Stimulated activated CD4-positive, alpha-beta T cell treated with anti-CD3 and anti-CD28 coated beads, Interleukin-1b, Interleukin-23, amount 100 ng/mL, for 4 hours (primary cell): ENCODE measurements at regions not wholly inside any gene's neighbourhood (a gene's known extent, or its start where the extent isn't known, plus 50 kb on each side); places are given as distances from the start of the nearest gene placed in this dataset.

Experiments
- DNase-seq, 2 donors: peaks; one replicate each; pipeline ENCODE4 v3.0.0-alpha.2; 2020; ENCODE audit warnings: low read depth in 2 of 2

DNA sequence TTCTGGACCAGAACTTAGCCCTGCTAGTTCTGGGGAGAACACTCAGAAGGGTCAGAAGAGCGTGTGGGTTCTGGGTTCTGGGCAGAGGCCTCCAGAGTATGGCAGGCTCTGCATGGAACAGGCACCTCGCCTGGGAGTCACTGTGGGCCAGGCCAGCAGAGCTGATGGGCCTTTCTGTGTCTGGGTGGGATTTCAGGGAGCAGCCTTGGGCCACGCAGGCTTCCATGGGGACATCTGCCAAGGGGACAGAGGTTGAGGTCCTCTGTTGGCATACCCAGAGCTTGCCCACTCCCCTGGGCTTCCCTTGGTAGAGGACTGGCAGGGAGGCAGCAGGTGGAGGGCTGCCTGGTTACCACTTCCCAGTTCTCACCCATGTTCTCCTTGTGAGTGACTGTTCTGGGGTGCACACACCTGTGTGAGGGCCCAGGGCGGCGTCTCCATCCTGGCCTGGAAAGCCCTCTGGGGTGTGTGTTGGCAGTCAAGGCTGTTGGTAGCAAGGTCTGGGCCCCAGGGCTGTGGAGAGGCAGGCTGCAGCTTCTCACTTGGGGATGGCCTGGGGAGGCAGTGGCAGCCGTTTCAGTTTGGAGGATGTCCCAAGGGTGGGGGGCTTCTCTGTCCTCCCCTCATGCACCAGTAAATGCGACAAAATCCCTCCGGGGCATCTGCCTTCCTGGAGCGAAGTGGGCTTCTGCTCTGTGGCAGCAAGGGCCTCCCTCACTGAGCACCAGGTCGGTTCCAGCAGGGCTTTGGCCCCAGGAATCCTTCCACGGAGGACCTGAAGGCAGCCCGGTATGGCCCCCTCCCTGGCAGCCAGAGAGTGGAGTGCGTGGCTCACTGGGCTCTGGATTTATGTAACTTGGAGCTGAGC lies 74.6 kb upstream of the HDAC4 start:
- no peak for DNase-seq

DNA sequence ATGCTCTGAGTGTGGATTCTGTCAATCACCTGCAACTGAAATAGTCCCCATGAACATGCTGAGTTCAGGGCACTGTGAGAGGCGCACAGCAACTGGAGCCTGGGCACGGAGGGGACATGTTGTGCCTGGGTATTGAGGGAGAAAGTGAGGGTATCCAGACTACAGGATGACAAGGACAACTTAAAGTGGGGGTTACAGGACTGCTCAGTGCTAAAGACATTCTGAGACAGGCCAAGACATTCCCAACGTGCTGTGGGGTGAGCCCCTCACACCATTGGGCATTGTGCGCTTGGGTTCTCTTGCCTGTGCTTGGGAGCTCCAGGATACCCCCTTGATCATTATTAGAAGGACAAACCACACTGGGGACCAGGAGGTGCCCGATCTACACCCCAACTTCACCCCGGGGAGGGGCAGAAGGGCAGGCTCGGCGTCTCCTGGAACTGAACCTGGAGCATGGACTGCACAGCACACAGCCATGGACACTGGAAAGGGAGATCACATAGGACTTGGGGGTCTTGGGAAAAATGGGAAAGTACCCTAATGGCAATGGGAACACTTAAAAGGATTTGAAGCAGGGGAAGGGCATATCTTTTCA lies 72.5 kb upstream of the HDAC4 start:
- no peak for DNase-seq

DNA sequence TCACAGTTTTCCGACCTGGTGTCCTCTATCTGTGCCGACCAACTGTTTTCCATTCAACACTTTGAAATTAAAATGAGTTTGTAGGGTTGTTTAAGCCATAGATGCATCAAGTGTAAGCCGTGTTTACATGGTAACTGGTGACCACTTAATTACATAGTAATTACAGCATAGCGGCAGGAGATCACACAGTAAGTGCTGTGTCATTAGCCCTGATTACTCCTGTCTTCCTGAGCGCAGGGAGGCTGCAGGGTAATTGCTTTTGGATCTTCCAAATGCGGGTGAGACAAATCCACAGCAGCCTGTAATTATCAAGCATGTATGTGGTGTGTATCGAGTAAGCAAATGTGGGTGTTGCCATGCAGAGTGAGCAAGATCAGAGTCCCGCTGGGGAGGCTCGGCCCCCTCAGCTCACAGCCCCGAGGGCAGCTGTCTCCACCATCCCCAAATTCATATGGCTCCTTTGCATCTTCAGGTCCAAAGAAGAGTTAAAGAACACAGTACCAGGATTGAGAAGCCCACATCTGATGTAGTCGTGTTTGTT lies 71.5 kb upstream of the HDAC4 start:
- no peak for DNase-seq

DNA sequence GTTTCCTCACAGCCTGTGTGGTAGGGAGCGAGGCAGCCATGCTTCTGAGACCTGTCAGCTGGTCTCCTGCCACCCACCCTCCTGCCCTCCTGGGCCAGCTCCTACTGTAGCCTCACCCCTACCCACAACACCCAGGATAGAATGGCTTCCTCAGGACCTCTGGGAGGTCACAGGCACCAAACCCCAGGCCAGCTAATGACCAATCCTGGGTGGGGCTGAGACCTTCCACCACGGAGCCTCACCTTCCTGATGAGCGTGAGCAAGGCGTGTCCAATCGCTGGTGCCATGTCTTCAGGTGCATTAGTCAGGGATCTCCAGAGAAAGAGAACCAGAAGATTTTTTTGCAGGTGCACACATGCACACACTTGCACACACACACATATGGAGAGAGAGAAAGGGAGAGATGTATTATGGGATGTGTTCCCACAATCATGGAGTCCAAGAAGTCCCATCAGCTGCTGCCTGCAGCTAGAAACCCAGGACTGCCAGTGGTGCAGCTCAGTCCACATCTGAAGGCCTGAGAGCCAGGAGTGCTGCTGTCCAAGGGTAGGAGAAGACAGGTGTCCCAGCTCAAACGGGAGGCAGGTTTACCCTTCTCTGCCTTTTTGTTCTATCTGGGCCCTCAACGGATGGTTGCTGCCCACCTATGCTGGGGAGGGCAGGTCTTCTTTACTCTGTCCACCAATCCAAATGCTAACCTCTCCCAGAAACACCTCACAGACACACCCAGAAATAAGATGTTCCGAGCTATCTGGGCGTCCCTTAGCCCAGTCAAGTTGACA lies 70.4 kb upstream of the HDAC4 start:
- no peak for DNase-seq

DNA sequence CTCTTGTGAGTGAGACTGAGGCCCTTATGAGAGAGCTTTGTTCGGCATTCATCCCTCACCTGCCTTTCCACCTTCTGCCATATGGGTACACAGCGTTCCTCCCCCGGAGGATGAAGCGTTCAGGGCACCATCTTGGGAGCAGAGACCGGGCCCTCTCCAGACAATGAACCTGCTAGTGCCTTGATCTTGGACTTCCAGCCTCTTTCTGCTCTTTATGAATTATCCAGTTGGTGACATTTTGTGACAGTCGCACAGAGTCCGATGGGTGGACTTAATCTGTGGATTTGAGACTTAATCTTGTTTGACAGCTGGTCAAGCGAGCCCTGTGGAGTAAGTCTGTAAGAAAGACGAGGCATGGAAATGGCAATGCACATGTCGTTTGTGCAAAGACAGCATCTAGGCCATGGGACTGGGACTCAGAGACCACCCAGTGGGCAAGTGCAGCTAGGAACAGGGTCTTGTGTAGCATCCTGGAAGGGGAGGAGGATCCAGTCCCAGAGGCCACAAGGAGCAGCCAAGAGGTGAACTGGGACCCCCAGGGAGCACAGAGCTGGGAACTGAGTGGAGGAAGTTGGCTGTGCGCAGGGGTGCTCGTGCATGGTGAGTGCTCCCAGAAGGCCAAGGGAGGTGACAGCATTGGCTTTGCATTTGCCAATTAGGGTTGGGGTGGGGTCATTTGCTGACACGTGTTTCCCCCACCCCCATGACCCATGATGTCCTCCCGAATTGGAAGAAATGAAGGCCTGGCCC lies 69.5 kb upstream of the HDAC4 start:
- no peak for DNase-seq

DNA sequence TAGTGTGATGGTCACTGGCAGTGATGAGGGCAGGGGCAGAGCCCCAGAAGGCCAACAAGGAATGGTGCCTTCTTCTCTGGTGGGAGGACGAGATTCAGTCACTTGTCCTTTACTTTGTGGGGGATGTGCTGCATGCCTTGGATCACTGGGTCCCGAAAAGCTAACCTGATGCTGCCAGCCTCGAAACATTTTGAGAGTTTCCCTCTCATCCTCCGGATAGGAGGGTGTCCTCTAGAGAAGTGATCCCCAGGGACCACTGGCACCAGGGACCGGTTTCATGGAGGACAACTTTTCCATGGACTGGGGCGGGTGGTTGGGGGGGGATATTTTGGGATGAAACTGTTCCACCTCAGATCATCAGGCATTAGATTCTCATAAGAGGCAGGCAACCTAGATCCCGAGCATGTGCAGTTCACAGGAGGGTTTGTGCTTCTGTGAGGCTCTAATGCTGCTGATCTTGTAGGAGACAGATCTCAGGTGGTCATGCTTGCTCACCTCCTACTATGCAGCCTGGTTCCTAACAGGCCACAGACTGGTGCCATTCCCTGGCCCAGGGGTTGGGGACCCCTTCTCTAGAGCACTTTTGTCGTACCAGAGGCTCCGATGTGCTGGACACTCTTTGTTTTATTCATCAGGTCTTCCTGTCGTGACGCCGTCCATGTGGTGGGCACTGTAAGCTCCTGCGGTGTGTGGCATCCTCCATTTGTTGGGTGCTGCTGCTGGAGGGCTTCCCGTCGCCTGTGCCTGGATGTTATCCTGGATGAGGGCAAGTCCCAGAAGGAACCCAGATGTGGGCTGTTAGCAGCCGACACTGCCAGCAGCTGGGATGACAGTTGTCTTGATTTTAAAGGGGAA lies 68.5 kb upstream of the HDAC4 start:
- no peak for DNase-seq

DNA sequence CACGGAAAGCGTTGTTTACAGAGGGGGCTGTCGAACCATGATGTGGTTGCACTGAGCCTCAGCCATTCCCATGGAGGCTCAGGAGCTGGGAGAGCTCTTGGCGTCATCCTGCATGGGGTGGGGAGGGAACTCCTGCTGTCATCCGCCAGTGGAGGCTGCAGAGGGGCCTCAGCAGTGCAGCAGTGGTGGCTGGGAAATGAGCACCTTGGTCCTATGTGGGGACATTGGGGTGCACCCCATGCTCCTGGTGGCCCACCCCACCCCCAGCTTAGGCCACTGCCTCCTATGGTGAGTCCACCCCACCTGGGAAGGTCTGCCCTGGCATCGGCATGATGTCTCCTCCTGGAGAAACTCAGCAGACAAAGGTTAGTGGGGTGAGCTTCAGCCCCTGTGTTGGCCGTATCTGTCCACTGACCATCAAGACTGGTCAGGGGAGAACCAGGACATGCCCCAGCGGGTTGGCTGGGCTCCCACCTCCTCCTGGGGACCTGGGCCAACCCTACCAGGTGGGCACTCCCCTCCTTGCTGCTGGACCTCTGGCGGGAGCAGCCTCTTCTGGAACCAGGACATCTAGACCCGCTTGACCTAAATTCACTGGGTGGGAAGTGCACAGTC lies 67.8 kb upstream of the HDAC4 start:
- no peak for DNase-seq

DNA sequence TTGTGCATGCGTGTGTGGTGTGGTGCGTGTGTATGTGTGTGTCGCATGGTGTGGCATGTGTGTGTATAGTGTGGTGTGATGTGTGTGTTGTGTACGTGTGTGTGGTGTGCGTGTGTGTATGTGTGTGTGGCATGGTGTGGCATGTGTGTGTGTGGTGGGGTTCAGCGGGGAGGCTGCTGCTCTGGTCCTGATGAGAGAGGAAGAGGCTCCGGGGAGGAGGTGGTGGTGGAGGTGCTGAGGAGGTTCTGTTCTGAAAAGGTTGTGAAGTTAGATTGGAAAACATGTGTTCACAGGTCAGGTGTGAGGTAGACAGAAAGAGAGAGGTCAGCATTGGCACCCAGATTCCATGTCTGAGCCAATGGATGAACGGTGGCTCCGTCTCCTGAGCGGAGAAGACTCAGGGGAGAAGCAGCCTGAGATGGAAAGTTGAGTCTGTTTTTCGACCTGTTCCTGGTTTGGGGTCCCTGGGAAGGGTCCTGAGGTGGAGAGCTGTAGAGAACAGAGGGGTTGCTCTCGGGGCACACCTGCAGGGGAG lies 67.2 kb upstream of the HDAC4 start:
- no peak for DNase-seq

DNA sequence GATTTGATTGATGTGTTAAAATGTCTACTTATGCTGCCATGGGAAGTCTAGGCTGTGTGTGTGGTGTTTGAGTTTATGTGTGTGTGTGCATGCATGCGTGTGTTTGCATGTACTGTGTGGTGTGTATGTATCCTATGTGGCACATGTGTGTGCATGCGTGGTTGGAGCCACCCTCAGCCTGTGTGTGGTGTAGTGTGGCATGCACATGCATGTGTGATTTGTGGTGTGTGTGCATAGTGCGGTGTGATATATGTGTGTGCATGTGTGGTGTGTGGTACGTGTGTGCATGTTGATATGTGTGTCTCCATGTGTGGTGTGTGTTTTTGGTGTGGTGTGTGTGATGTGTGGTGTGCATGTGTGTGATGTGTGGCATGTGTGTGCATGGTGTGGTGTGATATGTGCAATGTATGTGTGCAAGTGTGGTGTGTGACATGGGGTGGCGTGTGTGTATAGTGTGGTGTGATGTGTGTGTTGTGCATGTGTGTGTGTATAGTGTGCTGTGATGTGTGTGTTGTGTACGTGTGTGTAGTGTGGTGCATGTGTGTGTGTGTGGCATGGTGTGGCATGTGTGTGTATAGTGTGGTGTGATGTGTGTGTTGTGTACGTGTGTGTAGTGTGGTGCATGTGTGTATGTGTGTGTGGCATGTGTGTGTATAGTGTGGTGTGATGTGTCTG lies 66.6 kb upstream of the HDAC4 start:
- DNase-seq, result no peak

DNA sequence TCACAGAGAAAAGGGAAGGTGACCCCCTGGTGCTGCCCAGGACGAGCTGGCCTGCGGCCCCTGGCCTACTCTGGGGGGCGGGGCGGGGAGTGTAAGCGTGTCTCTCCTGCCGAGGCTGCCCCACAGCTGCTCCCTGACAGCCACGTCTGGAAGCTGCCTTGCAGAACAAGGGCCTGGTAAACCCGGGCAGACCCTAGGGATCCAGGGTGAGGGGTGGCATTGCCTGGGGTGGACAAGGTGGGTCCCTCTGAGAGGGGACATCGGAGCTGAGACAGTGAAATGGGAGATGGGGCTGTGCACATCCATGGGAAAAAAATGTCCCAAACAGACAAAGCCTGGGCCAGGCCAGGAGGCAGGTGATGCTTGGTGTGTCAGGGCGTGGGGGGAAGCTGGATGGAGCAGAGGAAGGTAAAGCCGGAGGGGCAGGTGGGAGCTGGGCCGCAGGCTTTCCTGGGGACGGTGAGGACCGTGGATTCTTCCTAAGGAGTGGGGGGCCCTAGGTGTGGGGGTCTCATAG lies 66.0 kb upstream of the HDAC4 start:
- DNase-seq, result no peak

DNA sequence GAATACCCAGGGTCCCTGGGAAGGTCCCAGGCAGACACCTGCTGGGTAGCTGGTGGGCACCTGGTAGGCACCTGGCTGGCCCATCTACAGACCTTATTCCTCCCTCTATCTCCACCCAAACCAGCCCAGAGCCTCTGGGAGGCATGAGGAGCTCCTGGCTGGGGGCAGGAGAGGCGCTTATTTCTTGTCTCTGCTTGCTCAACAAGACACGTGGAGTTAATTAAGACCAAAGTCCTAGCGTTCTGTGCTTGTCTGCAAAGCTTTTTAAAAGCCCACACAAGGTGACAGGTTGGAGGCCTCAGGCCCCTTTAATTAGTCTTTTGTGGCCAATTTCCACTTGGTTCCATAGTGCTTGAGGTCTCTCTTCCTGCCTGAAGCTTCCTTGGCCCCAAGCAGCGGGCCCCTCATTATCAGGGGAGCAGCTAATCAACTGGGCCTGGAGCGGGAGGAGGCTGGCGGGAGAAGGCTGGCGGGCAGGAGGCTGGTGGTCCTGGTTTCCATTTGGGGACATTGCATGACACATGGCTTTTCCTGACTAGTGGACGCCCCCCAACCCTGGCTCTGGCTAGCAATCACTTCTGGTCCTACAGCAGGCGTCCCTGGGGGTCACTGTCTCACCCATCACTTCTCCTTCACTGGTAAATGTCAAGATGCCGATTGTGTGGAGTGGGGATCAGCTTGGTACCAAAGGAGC lies 65.4 kb upstream of the HDAC4 start:
- DNase-seq, result no peak

DNA sequence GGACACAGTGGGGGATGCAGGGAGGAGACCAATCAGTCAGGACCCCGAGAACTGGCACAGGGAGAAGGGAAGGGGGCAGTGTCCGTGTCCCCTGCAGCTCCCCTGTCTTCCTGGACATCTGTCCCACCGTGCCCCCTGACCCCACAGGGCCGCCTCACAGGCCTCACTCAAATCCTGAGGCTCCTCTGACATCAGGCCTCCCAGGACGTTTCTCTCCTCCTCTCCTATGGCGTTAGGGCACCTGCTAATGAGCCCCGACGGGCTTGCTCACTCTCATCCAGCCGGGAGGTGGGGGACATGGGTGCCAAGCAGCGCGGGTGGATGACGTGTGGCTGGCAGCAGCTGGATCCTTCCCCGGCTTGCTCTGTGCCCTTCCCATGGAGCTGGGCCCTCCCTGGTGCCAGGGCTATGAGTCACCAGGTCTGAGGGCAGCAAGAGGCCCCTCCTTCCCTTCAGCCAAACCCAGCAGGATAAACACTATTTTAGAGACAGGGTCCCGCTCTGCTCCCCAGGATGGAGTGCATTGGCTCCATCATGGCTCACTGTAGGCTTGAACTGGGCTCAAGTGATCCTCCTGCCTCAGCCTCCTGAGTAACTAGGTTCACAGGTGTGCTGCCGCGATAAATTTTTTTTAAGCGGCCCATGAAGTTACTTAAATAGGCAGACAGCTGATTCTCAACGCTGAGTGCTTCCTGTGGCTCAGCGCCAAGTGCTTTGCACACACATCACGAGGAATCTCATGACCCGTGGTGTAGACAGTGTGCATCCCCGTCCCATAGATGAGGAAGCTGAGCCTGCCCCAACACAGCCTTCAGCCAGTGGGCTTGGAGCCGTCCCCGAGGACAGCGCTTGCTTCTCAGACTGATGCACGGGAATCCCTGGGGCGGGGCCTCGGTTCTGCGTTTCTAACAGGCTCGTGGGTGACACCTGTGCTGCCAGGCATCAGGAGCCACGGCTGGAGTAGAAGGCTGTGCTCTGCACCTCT lies 64.5 kb upstream of the HDAC4 start:
- DNase-seq, result no peak

DNA sequence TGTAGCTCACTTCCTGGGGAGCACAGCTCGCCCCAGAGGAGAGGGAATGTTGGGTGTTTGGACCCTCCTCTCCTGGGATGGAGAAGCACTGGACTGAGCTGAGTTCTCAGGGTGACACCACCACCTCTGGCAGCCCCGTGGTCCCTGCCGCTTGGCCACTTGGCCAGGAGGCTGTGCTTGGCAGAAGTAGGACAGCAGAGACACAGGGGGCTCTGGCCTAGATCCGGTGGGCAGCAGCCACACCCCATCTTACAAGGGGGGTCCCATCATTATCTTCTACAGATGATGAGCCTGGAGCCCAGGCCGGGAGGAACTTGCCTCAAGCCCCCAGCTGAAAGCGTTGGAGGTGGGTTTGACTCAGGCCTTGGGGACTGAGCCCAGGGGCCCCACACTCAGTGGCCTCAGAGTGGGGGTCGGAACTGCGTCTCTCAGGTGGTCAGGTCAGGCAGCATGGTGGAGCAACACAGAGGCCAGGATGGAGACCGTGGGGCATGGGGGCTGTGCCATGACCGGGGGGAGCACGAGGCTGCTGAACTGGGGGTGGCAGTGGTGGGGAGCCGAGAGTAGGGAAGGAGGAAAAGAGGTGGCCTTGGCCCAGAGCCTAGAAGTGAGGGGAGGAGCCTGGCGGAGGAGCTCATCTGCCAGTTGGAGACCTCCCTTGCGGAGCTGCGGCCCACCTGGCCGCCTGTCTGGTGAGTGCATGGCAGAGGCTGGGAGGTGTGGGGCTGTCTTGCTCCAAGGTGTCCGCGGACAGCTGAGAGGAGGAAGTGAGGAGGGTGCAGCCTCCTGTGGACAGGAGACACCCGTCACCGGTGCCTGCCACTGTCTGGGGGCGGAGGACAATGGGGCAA lies 63.6 kb upstream of the HDAC4 start:
- DNase-seq, result no peak

DNA sequence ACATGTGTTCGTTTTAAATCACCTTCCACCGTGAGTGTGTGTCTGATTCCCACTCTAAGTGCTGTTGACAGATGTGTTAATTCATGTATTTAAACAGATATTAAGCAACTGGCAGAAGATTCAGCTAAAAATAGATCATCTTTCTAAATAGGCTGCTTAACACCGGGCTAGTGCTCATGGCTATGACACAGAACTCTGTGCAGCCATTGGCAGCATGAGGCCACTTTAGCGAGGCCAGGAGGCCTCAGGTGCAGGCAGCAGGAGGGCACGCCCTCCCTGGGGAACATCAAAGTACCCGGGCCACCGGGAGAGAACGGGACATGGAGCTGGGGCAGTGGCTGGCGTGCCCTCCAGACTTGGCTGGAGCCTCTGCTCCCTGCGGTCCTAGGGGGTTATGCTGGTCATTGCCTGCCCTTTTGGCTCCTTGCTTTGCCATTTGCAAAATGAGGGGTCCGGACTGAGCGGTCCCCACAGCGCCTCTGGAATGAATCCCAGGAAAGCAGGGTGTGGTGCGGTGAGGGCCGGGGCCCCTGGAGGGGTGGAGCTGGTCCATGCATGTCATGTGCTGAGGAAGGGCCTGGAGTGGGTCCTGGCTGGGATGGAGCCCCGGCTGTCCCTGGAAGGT lies 62.8 kb upstream of the HDAC4 start:
- DNase-seq, result no peak

DNA sequence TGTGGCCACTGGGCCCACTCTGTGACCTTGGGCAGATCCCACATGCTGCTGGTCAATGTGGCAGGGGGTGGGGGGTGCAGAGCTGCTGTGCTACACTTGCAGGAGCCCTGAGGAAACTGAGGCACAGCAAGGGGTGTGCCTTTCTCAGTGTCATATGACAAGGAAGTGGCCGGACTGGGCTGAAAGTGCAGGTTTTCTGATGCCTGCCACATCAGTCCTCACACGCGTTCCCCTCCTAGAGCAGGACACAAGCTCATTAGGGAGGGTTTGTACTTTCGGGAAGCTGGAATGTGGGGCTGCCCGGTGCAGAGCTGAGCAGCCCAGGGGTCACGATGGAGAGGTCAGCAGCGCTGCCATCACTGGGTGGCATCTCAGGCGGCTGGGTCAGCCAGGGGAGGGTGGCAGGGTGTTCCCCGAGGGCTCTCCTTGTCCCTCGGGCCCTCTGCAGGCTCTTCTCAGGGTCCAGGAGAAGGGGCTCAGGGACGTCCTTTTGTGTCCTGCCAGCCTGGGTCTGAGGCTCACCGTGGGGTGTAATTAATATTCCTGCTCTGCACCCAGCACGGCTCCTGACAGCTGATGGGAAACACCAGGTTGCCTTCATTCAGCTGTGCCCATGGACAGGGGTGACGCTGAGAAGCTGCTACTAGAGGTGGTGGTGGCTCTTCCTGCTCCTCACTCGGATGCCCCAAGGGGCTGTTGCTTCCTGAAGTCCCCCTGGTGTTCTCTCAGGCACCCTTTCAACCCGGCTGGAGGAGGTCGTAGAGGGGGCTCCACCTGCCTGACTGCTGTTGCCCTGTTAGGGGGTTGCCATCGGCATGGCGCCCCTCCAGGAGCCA lies 62.1 kb upstream of the HDAC4 start:
- no peak for DNase-seq
